Right lobe of liver (tissue), 6 donors: ENCODE measurements at regions not wholly inside any gene's neighbourhood (a gene's known extent, or its start where the extent isn't known, plus 50 kb on each side); places are given as distances from the start of the nearest gene placed in this dataset.

Source experiments
- ATAC-seq, 4 donors: fragments of 200-7000 bp; cut with Tn5 transposase; one replicate each; pipeline ENCODE4 v1.9.1; 2020; ENCODE audit warnings: mild to moderate bottlenecking in 4 of 4, moderate library complexity in 4 of 4
- DNase-seq, 3 donors: peaks; one replicate each; pipeline ENCODE4 v3.0.0-alpha.2; 2020
- H3K27ac ChIP-seq, 3 donors: fragments of 200-600 bp; one replicate each; pipeline ENCODE4 v1.8.0; 2022
- H3K27me3 ChIP-seq, 2 donors: fragments of 200-600 bp; one replicate each; pipeline ENCODE4 v1.8.0; 2022
- H3K36me3 ChIP-seq, 4 donors: fragments of 200-600 bp; sonication (generic) in 1 of 4; one replicate each; pipeline versions ENCODE4 v1.5.1 to v1.8.0; 2017 to 2022; ENCODE audit warnings: control low read depth in 1 of 4
- H3K4me1 ChIP-seq, 4 donors: fragments of 200-600 bp; sonication (generic) in 1 of 4; one replicate each; pipeline versions ENCODE4 v1.5.1 to v1.8.0; 2017 to 2022; ENCODE audit warnings: control low read depth in 1 of 4
- H3K4me3 ChIP-seq, 3 donors: fragments of 200-600 bp; one replicate each; pipeline ENCODE4 v1.8.0; 2022
- H3K9me3 ChIP-seq, 4 donors: fragments of 200-600 bp; sonication (generic) in 1 of 4; one replicate each; pipeline versions ENCODE4 v1.5.1 to v1.8.0; 2017 to 2022; ENCODE audit warnings: control low read depth in 1 of 4
- CTCF ChIP-seq, 4 donors: fragments of 200-600 bp in 3 of 4; fragments of 450-650 bp in 1 of 4; IDR thresholded peaks; one replicate each; pipeline versions ENCODE4 v1.5.1 to v1.8.0; 2016 to 2022; ENCODE audit warnings: antibody characterized with exemption in 4 of 4, mild to moderate bottlenecking in 2 of 4
- POLR2A ChIP-seq: fragments of 450-650 bp; IDR thresholded peaks from one replicate; pipeline ENCODE4 v1.6.1; 2017; ENCODE audit warnings: antibody characterized with exemption, mild to moderate bottlenecking
- WGBS: methylation state at CpG from one replicate; pipeline ENCODE4 v1.1.6; 2018; ENCODE audit warnings: low coverage, low lambda C conversion rate; ENCODE audit not compliant: insufficient coverage; ENCODE audit errors: missing lambda C conversion rate; 5-methylcytosine and 5-hydroxymethylcytosine counted together
- intact Hi-C, 2 donors: fragments of 100-400 bp; cut with DNase I; formaldehyde crosslinking; loops; one replicate each; pipeline versions ENCODE4 v1.11.2 to v1.14.1; 2022
- donor health status: DM: no; HTN: yes; CAD: no.
- donor health status: DM: no; HTN: no; CAD: no.
- donor health status: DM: no; HTN: no; CAD: no.
- donor health status: DM: no; HTN: yes; CAD: no.
- donor health status: DM: no; HTN: yes; CAD: no.

- no peak for ATAC-seq
- TF ChIP-seq CTCF (IDR thresholded peaks at IDR 0.05) (no peak), POLR2A (no peak)
- intact Hi-C loops = no loop called here
- H3K27me3 ChIP-seq = no peaks in the 10 kb centered on the region
- no peaks in the 10 kb centered on the region for H3K4me1 ChIP-seq
- no peaks in the 10 kb centered on the region for H3K36me3 ChIP-seq
- no peak overlapping the region for H3K27ac ChIP-seq
- WGBS = 76% methylated on average over 3 of the region's 3 CpGs
- peaks cover 0 to 3% (median 0%) of the 10 kb centered on the region in 4 donors for H3K9me3 ChIP-seq
- no peak overlapping the region for H3K4me3 ChIP-seq
- no peak for DNase-seq
Observed at GRCh38 chr6:19501737-19502245, 335.4 kb upstream of the ID4 start.

GRCh38 chr6:19502301-19502700 is 334.9 kb upstream of the ID4 start:
- Histone ChIP-seq H3K4me3 (no peak overlapping the region), H3K27me3 (no peaks in the 10 kb centered on the region), H3K36me3 (no peaks in the 10 kb centered on the region), H3K9me3 (peaks cover 0 to 4% (median 0%) of the 10 kb centered on the region in 4 donors), H3K4me1 (no peaks in the 10 kb centered on the region), H3K27ac (no peak overlapping the region)
- DNase-seq = no peak
- no peak for ATAC-seq
- WGBS = 42% methylated on average over 2 of the region's 2 CpGs
- TF ChIP-seq POLR2A (no peak), CTCF (IDR thresholded peaks at IDR 0.05) (no peak)
- intact Hi-C loops = no loop called here

- Histone ChIP-seq H3K4me1 (no peaks in the 10 kb centered on the region), H3K4me3 (no peak overlapping the region), H3K27me3 (no peaks in the 10 kb centered on the region), H3K36me3 (no peaks in the 10 kb centered on the region), H3K27ac (no peak overlapping the region), H3K9me3 (no peaks in the 10 kb centered on the region)
- TF ChIP-seq POLR2A (no peak), CTCF (IDR thresholded peaks at IDR 0.05) (no peak)
- intact Hi-C loops = no loop called here
- DNase-seq (no peak), ATAC-seq (no peak)
- 80% methylated on average over 1 of the region's 4 CpGs for WGBS
Observed at GRCh38 chr6:19515939-19516338, 321.2 kb upstream of the ID4 start.

- DNase-seq = no peak
- Histone ChIP-seq H3K4me1 (no peaks in the 10 kb centered on the region), H3K36me3 (no peaks in the 10 kb centered on the region), H3K27me3 (no peaks in the 10 kb centered on the region), H3K4me3 (no peak overlapping the region), H3K9me3 (no peaks in the 10 kb centered on the region), H3K27ac (no peak overlapping the region)
- 44% methylated on average over 2 of the region's 2 CpGs for WGBS
- intact Hi-C loops = no loop called here
- TF ChIP-seq POLR2A (no peak), CTCF (IDR thresholded peaks at IDR 0.05) (no peak)
- no peak for ATAC-seq
Observed at GRCh38 chr6:19519941-19520340, 317.2 kb upstream of the ID4 start.
